ENCODE measurements at regions not wholly inside any gene's neighbourhood (a gene's known extent, or its start where the extent isn't known, plus 50 kb on each side); places are given as distances from the start of the nearest gene placed in this dataset.

DNA sequence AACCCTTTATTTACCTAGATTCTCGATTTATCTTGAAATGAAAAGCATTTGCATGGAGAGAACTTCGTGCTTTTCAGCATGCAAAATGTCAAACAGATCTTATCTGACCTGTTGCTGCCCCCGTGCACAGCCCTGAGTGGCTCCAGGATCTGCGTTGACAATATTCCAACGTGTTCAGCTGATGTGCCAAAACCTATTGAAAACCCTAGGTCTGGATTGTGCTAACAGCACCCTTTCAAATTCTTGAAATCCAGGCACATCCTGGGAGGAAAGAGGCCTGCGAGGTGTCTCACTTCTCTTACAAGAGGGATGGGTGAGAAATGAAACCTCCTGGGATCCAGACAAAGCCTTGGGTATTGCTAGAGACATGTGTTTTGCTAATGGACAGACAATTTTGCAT, 231.8 kb downstream of the MAP2K4 start:
- TF ChIP-seq ZNF384 (IDR thresholded peaks at IDR 0.05), result no peak
- TF ChIP-seq TARDBP (IDR thresholded peaks at IDR 0.05), result no peak
- TF ChIP-seq, protein P1, sequence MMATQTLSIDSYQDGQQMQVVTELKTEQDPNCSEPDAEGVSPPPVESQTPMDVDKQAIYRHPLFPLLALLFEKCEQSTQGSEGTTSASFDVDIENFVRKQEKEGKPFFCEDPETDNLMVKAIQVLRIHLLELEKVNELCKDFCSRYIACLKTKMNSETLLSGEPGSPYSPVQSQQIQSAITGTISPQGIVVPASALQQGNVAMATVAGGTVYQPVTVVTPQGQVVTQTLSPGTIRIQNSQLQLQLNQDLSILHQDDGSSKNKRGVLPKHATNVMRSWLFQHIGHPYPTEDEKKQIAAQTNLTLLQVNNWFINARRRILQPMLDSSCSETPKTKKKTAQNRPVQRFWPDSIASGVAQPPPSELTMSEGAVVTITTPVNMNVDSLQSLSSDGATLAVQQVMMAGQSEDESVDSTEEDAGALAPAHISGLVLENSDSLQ (IDR thresholded peaks at IDR 0.05), result no peak
- no peak for TF ChIP-seq SP1 (IDR thresholded peaks at IDR 0.05)
- TF ChIP-seq CTBP1 (IDR thresholded peaks at IDR 0.05; ENCODE audit: borderline replicate concordance), result no peak
- no peak for TF ChIP-seq FOXK2 (IDR thresholded peaks at IDR 0.05)
- TF ChIP-seq ELF4 (IDR thresholded peaks at IDR 0.05), result no peak
- TF ChIP-seq FOXM1 (IDR thresholded peaks at IDR 0.05; ENCODE audit: borderline replicate concordance), result no peak
- no peak for TF ChIP-seq NFRKB (IDR thresholded peaks at IDR 0.05)
- TF ChIP-seq BHLHE40 (IDR thresholded peaks at IDR 0.05; ENCODE audit: borderline replicate concordance), result no peak
